ENCODE measurements at regions not wholly inside any gene's neighbourhood (a gene's known extent, or its start where the extent isn't known, plus 50 kb on each side); places are given as distances from the start of the nearest gene placed in this dataset.

- no peak for DNase-seq (ENCODE audit: low read depth, low spot score)
These were observed 392.8 kb upstream of the CNR1 start for GRCh38 chr6:88558981-88559380.

GRCh38 chr6:88556663-88557062, 390.5 kb upstream of the CNR1 start:
- no peak for DNase-seq (ENCODE audit: low read depth, low spot score)

- no peak for DNase-seq (ENCODE audit: low read depth, low spot score)
These were observed 382.9 kb upstream of the CNR1 start for GRCh38 chr6:88548891-88549505.

- no peak for DNase-seq (ENCODE audit: low read depth, low spot score)
These were observed 381.6 kb upstream of the CNR1 start for GRCh38 chr6:88547768-88548167.

- no peak for DNase-seq (ENCODE audit: low read depth, low spot score)
These were observed 379.8 kb upstream of the CNR1 start for GRCh38 chr6:88545991-88546390.

- no peak for DNase-seq (ENCODE audit: low read depth, low spot score)
These were observed 379.0 kb upstream of the CNR1 start for GRCh38 chr6:88544986-88545612.

GRCh38 chr6:88539295-88539764, 373.2 kb upstream of the CNR1 start:
- no peak for DNase-seq (ENCODE audit: low read depth, low spot score)

- DNase-seq (ENCODE audit: low read depth, low spot score) = no peak
These were observed 372.7 kb upstream of the CNR1 start for GRCh38 chr6:88538840-88539239.

GRCh38 chr6:88538130-88538706, 372.1 kb upstream of the CNR1 start:
- no peak for DNase-seq (ENCODE audit: low read depth, low spot score)

GRCh38 chr6:88536071-88536625, 370.0 kb upstream of the CNR1 start:
- no peak for DNase-seq (ENCODE audit: low read depth, low spot score)

GRCh38 chr6:88535306-88535705, 369.2 kb upstream of the CNR1 start:
- no peak for DNase-seq (ENCODE audit: low read depth, low spot score)

- no peak for DNase-seq (ENCODE audit: low read depth, low spot score)
These were observed 366.2 kb upstream of the CNR1 start for GRCh38 chr6:88532241-88532860.

GRCh38 chr6:88529726-88530125, 363.6 kb upstream of the CNR1 start:
- no peak for DNase-seq (ENCODE audit: low read depth, low spot score)

GRCh38 chr6:88520445-88520844, 354.3 kb upstream of the CNR1 start:
- DNase-seq (ENCODE audit: low read depth, low spot score) = no peak

- no peak for DNase-seq (ENCODE audit: low read depth, low spot score)
These were observed 353.8 kb upstream of the CNR1 start for GRCh38 chr6:88520017-88520338.

GRCh38 chr6:88519301-88520016, 353.3 kb upstream of the CNR1 start:
- DNase-seq (ENCODE audit: low read depth, low spot score) = no peak

- DNase-seq (ENCODE audit: low read depth, low spot score) = no peak
These were observed 351.6 kb upstream of the CNR1 start for GRCh38 chr6:88517737-88518136.

GRCh38 chr6:88513920-88514319, 347.8 kb upstream of the CNR1 start:
- DNase-seq (ENCODE audit: low read depth, low spot score) = no peak

- no peak for DNase-seq (ENCODE audit: low read depth, low spot score)
These were observed 347.3 kb upstream of the CNR1 start for GRCh38 chr6:88513471-88513870.

- no peak for DNase-seq (ENCODE audit: low read depth, low spot score)
These were observed 346.8 kb upstream of the CNR1 start for GRCh38 chr6:88512951-88513350.

GRCh38 chr6:88502391-88502790, 336.2 kb upstream of the CNR1 start:
- DNase-seq (ENCODE audit: low read depth, low spot score) = no peak

Data from smooth muscle cell of the brain vasculature (primary cell).